SW480 (cell line): ENCODE measurements at regions not wholly inside any gene's neighbourhood (a gene's known extent, or its start where the extent isn't known, plus 50 kb on each side); places are given as distances from the start of the nearest gene placed in this dataset.

Source experiments
- DNase-seq: peaks from one replicate; pipeline ENCODE4 v3.0.0-alpha.2; 2016; ENCODE audit warnings: low spot score

GRCh38 chr10:52645187-52645758, 127.3 kb downstream of the MBL2 start:
- no peak for DNase-seq

- DNase-seq, result no peak
Observed at GRCh38 chr10:52649511-52649910, 123.1 kb downstream of the MBL2 start.

- DNase-seq, result no peak
Observed at GRCh38 chr10:52650873-52651272, 121.7 kb downstream of the MBL2 start.

GRCh38 chr10:52651293-52651692, 121.3 kb downstream of the MBL2 start:
- DNase-seq, result no peak

GRCh38 chr10:52652431-52653262, 119.9 kb downstream of the MBL2 start:
- no peak for DNase-seq

GRCh38 chr10:52653263-52653909, 119.2 kb downstream of the MBL2 start:
- no peak for DNase-seq

- DNase-seq, result no peak
Observed at GRCh38 chr10:52654201-52654600, 118.4 kb downstream of the MBL2 start.

- no peak for DNase-seq
Observed at GRCh38 chr10:52658112-52658511, 114.5 kb downstream of the MBL2 start.

GRCh38 chr10:52659085-52659484, 113.5 kb downstream of the MBL2 start:
- DNase-seq, result no peak

GRCh38 chr10:52662256-52662655, 110.3 kb downstream of the MBL2 start:
- DNase-seq, result no peak

GRCh38 chr10:52663161-52663560, 109.4 kb downstream of the MBL2 start:
- DNase-seq, result no peak

- no peak for DNase-seq
Observed at GRCh38 chr10:52664629-52665028, 108.0 kb downstream of the MBL2 start.

GRCh38 chr10:52665821-52666220, 106.8 kb downstream of the MBL2 start:
- DNase-seq, result no peak

- DNase-seq, result no peak
Observed at GRCh38 chr10:52666931-52667330, 105.7 kb downstream of the MBL2 start.

- no peak for DNase-seq
Observed at GRCh38 chr10:52668024-52668423, 104.6 kb downstream of the MBL2 start.

- no peak for DNase-seq
Observed at GRCh38 chr10:52672880-52673279, 99.7 kb downstream of the MBL2 start.

- no peak for DNase-seq
Observed at GRCh38 chr10:52673468-52673867, 99.1 kb downstream of the MBL2 start.

GRCh38 chr10:52674474-52674873, 98.1 kb downstream of the MBL2 start:
- DNase-seq, result no peak

GRCh38 chr10:52677086-52677485, 95.5 kb downstream of the MBL2 start:
- DNase-seq, result no peak

- DNase-seq, result no peak
Observed at GRCh38 chr10:52678611-52679010, 94.0 kb downstream of the MBL2 start.

GRCh38 chr10:52679117-52679516, 93.5 kb downstream of the MBL2 start:
- no peak for DNase-seq

GRCh38 chr10:52682766-52683165, 89.8 kb downstream of the MBL2 start:
- DNase-seq, result no peak

- no peak for DNase-seq
Observed at GRCh38 chr10:52683776-52684175, 88.8 kb downstream of the MBL2 start.
